ENCODE measurements at regions not wholly inside any gene's neighbourhood (a gene's known extent, or its start where the extent isn't known, plus 50 kb on each side); places are given as distances from the start of the nearest gene placed in this dataset.

GRCh38 chr5:18544421-18544820 is 910.2 kb downstream of the TAF11L14 start:
- no peak for TF ChIP-seq CTCF (IDR thresholded peaks at IDR 0.05; ENCODE audit: control extremely low read depth, extremely low read depth, low read depth, missing control alignments)
- DNase-seq (ENCODE audit: extremely low spot score) = no peak
- CTCF ChIA-PET = interaction anchor here (1.2 to 1.3 kb wide), 2 partner anchors 9 to 11 kb away, joined by 3 read pairs; no protein-coding TSS in a partner anchor
- POLR2A ChIA-PET = no interaction called here

- no peak for DNase-seq (ENCODE audit: extremely low spot score)
Observed at GRCh38 chr5:18546591-18546990, 912.3 kb downstream of the TAF11L14 start.

DNA sequence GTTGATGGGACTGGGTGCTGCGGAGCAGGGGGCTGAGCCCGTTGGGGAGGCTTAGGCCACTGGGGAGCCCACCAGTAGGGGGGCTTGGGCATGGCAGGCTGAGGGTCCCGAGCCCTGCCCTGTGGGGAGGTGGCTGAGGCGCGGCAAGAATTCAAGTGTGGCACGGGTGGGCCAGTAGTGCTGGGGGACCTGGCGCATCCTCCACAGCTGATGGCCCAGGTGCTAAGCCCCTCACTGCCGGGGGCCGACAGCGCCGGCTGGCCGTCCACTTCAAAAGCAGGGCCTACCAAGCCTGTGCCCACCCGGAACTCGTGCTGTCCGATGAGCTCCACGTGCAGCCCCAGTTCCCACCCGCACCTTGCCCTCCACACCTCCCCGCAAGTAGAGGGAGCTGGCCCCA is 917.5 kb downstream of the TAF11L14 start:
- ChIA-PET CTCF (no interaction called here), POLR2A (no interaction called here)
- TF ChIP-seq CTCF (IDR thresholded peaks at IDR 0.05; ENCODE audit: control extremely low read depth, extremely low read depth, low read depth, missing control alignments) = no peak
- no peak for DNase-seq (ENCODE audit: extremely low spot score)

More at GRCh38 chr5:18546591-18546990, 912.3 kb downstream of the TAF11L14 start:
- POLR2A ChIA-PET = no interaction called here
- no peak for TF ChIP-seq CTCF (IDR thresholded peaks at IDR 0.05; ENCODE audit: control extremely low read depth, extremely low read depth, low read depth, missing control alignments)
- CTCF ChIA-PET = interaction anchor here (1.3 kb wide), 1 partner anchor 13 kb away, joined by 5 read pairs; no protein-coding TSS in a partner anchor

DNA sequence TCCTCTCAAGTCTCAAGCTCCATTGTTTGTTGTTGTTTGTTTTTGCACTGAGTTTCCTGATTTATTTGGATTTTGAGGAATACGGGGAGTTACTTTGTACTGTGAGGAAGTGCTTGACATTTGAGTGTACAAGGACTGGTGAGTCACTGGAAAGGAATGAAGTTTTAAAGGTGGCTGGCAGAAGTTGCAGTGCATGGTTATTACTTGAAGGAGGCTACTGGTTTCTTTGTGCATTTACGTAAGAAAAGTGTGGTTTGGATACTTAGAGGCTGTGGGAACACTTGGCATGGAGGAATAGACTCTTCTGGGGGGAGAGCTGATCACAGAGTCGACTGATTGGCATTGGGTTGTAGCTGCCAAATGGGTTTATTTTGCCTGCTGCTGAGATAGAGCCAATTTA is 919.0 kb downstream of the TAF11L14 start:
- ChIA-PET CTCF (interaction anchor here (1.3 kb wide), 1 partner anchor 9 kb away, joined by 3 read pairs; no protein-coding TSS in a partner anchor), POLR2A (no interaction called here)
- TF ChIP-seq CTCF (IDR thresholded peaks at IDR 0.05; ENCODE audit: control extremely low read depth, extremely low read depth, low read depth, missing control alignments) = no peak
- DNase-seq (ENCODE audit: extremely low spot score) = no peak

DNA sequence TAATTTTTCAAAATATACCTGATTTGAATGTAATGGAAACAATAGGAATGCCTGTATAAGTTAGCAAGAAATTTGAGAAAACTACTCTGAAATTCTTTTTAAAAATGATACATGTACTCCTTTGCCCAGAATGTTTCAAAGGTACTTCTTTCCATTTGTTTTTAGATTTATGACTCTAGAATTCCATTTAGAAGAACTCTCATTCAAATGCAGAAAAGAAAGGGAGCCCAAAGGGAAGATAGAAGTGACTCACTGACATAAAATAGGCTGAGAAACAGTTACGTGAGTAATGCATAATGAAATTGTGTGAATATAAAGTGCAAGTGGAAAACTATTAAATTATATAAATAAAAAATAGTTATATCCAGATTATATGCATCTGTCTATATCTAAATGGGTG is 926.3 kb downstream of the TAF11L14 start:
- CTCF ChIA-PET = no interaction called here
- DNase-seq (ENCODE audit: extremely low spot score) = no peak
- no peak for TF ChIP-seq CTCF (IDR thresholded peaks at IDR 0.05; ENCODE audit: control extremely low read depth, extremely low read depth, low read depth, missing control alignments)
- POLR2A ChIA-PET = no interaction called here

DNA sequence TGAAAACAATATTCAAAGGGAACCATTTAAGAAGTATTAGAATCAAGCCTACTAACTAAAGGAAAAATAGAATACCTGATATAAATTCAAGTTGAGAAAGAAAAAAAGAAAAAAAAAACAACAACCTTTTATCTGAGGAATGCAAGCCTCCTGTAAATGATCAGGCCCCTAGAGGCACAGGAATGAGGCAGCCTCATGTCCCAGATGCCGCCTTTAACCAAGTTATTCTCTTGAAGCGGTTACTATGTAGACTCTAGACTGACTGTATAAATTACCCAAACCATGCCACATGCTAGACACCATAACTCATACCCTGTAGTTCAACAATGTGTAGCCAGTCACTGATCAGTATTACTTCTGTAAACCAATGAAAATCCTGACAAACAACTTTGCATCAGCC is 929.6 kb downstream of the TAF11L14 start:
- no peak for TF ChIP-seq CTCF (IDR thresholded peaks at IDR 0.05; ENCODE audit: control extremely low read depth, extremely low read depth, low read depth, missing control alignments)
- ChIA-PET CTCF (no interaction called here), POLR2A (no interaction called here)
- DNase-seq (ENCODE audit: extremely low spot score) = no peak

DNA sequence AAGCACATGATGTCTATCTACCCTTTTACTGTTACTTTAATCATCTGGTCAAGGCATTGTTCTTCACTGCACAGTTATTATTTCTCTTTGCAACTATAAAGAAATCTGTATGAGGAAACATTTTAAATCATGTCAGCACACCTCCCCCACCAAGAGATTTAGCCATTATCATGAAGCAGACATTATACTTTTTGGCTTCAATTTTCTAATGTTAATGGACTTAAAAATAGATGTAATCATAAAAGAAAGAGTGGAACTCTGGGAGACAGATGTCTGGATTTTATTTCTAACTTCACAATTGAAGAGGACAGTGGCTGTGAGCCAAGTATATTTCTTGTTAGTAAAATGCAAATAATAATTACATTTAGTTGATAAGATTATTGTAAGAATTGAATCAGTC is 932.4 kb downstream of the TAF11L14 start:
- no peak for DNase-seq (ENCODE audit: extremely low spot score)
- POLR2A ChIA-PET = no interaction called here
- CTCF ChIA-PET = no interaction called here
- TF ChIP-seq CTCF (IDR thresholded peaks at IDR 0.05; ENCODE audit: control extremely low read depth, extremely low read depth, low read depth, missing control alignments) = no peak
